ENCODE measurements at regions not wholly inside any gene's neighbourhood (a gene's known extent, or its start where the extent isn't known, plus 50 kb on each side); places are given as distances from the start of the nearest gene placed in this dataset.

DNA sequence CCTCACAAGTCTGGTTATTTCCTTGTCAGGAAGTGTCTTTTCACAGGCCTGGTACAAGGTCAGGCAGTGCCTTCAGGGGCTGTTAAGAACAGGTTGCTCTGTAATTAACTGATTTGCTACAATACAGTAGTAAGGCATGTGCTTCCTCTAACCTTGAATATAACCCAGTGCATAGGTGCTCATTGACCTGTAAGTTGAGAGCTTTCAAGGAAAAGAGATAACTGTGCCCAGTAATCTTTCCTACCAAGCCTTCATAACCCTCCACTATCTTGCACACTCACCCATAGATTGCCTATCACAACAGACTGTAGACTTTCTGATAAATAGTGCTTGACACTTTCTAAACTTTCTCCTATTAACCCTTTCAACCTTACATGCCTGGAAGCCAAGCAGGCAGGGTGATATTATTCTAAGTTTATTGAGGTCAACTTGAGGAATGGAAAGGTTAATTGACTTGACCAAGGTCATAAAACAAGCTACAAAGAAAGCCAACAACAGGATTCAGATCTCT, 148.1 kb downstream of the PPARGC1A start:
- no peak for DNase-seq (ENCODE audit: low read depth)

DNA sequence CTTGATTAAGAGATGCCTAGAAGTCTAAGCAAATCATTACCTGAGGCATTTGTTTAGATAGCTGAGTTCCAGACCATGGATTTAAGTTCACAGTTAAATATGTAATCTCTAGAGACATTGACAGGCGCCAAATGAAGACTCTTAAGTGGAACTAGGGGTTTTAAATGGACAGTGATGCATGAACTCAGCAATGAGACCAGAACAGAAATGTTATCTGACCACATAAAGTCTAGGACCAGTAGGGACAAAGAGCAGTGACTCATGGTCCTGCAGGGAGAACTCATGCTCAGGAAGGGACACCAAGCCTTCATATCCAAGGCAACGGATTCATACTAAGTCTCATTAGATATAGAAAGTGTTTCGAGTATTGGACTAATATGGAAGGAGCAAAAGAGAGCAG, 152.3 kb downstream of the PPARGC1A start:
- no peak for DNase-seq (ENCODE audit: low read depth)

DNA sequence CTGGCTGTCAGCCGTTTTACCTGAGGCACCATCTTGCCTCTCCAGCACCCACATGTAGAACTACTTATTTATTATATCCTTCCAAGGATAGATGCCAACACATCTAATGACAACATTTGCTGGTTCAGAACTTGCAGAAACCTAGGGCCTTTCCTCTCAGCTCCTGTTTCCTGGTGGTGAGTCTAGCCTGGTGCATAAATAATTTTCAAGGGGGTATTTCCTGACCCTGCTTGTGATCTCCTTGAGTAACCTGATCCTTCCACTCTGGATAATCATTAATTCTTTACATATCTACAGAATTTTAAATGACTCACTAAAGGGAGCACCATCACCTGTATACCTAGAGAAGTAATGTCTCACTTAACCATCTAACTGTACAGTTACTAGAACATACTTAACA, 153.4 kb downstream of the PPARGC1A start:
- no peak for DNase-seq (ENCODE audit: low read depth)

DNA sequence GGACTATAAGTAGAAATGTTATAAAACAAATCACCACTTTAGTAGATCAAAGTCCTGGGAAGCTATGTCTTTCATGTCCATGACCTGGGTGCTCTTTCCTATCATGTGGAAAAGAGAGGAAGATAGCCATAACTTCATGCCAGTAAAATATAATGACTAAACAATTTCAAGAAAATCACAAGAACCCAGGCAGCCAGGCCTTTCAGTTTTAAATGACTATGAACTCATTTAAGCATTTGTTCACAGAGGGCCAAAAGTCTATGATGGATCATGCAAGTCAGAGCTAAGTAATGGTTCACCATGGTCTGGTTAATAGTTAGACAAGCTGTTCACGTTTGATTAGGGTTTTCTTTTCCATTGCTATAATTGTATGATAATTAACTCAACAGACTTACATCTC, 155.8 kb downstream of the PPARGC1A start:
- no peak for DNase-seq (ENCODE audit: low read depth)

DNA sequence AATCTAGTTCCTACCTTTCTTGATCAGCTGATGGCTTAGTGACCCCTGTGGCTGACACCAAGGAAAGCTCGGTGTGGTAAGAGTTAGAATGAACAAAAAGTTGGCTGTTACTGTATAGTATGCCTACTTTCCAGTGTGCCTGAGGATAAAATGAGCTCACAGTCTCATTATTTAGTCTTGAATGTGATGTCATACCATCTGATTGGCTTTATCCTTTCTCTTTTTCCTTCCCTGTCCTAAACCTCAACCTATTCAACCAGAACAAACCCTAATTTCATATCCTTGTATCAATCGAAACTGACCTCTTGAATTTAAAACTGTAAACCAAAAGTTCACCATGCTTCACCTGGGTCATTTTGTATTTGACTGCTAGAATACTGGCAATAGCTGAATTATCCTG, 156.4 kb downstream of the PPARGC1A start:
- DNase-seq (ENCODE audit: low read depth), result no peak

DNA sequence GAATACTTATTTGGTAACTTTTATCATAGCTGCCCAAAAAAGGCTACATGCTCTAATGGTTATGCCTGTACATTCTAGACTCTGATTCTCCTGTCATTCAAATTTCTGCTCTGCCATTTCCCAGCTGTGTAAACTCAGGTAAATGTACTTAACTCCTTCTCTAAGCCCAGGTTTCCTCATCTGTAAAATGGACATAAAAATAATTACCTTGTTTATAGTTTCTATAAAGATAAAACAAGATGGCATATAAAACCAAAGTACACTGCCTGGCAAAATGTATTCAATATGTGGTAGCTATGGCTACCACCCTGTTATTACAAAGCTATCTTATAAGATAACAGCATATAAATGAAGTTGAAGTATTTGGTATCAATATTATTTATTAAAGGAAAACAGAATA, 158.8 kb downstream of the PPARGC1A start:
- DNase-seq (ENCODE audit: low read depth), result no peak

DNA sequence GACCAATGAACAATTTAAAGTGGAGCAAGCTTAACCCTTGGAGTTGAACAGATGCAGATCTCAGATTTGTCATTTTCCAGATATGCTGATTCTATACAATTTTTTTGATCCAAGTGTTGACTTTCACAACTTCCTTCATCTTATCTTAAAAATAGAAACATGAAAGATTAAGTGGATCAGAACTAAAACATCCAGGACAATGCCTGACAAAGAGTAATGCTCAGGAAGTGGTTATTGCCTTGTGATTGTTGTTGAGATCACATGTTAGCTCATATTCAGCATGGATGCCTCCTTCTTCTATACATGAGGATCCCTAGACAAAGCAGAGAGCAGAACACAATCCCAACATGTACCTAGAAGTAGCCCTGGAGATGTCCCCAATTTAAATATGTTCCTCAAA, 160.9 kb downstream of the PPARGC1A start:
- no peak for DNase-seq (ENCODE audit: low read depth)

DNA sequence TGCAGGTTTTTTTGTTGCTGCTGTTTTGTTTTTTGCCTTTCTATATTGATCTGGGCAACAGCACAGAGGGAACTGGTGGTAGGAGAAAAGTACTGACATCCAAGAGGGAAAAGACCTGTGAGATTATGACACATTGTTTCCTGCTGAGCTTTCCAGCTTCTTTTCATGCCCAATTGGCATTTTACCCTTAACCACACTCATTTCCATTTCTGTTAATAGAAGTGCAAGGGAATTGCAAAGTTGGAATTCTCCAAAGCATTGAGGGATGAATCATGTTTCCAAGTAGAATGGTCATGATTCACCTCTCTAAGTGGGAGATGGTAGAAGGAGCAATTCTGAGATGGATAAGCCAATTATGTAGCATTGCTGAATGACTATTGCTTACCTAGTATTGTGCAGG, 161.5 kb downstream of the PPARGC1A start:
- DNase-seq (ENCODE audit: low read depth), result no peak

DNA sequence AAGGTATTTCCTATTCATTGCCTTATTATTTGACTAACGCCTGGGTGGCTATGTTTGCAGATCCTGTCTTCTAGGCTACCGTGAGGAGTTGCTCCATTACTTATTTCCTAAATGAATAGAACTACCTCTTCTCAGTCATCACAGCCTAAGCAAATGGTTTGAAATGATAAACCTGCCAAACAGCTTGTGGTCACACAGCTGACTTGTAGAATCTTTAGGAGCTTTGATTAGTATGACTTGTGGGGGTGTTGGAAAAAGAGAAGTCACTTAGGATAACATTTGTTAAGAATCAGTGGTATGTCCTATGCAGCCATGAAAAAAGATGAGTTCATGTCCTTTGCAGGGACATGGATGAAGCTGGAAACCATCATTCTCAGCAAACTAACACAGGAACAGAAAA, 169.3 kb downstream of the PPARGC1A start:
- DNase-seq (ENCODE audit: low read depth), result no peak

DNA sequence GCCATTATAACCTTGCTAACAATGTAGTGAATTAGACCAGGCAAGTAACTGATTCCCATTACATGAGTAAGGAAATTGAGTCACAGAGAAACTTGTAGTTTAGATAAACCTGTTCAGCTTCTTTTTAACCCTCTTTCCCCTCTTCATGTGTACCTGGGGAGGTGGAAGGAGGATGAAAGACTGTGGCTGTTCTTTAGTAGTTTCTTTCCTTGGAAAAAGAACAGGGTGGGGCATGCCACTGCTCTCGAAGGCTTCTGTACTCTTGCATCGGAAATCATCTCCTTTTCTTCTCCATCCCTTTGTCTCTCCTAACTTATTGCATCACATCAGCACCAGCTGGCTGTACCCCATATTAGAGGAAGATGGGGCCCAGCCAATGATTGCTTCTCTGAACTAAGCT, 171.4 kb downstream of the PPARGC1A start:
- no peak for DNase-seq (ENCODE audit: low read depth)

DNA sequence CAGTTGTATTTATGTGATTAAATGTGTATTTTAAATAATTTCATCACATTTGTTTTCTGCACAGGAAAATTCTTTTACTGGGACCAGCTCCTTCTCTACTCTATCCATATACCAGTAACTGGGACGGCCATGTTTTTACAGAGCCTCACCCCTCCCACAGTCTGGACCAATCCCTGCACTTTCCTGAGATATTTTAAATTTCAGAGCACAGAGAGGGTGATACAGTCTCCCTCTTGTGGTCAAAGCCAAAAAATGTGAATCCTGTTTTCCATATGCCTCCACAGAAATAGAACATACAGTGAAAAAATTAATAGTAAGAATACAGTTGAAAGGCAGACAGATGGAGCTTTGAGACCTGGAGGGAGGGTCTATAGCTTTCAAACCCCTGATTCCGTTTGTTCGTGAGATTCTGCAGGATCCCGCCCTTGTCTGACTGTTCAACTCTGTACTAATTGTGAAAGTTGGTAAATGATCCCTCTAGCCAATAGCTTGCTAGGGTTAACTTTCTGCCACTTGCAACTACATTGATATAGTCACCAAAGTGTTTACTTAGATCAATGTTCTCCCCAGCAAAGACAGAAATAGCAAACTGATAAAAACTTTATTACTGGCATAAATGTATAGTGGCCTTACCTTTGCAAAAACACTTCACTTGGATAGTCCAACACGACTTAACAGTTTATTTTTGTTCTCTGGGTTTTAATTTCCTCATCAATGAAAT, 172.2 kb downstream of the PPARGC1A start:
- DNase-seq (ENCODE audit: low read depth), result no peak

DNA sequence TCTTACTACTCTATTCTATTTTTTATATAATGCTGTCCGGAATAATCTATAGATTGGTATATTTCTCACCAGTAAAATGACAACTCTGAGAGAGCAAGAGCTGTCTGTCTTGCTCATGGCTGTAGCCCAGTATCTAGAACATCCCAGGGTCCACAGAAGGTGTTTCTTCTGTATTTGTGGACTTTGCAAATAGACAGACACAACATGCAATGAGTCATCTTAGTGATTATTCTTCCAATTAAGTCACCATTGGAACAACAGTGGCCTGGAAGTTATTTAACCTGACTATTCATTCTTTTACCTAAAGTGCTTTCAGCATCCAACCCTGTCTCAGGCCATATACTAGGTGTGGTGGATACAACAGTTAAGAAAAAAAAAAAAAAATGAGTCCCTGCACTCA, 179.5 kb downstream of the PPARGC1A start:
- DNase-seq (ENCODE audit: low read depth), result no peak

DNA sequence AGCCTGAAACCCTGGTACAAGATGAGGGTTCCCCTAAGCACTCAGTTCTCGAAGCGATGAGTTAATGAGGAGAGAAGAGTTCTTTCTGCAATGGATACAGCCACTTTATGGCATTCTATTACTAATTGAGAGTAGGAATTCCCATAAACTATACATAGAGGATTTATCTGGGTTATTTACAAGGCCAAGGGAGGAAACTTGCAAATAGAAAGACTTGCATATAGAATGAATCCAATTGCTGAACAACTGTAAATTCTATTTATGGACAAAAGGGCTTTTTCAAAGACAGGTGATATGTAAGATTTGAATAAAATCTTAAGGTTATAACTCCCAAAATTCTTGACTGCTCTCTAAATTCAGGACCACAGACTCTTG, 182.2 kb downstream of the PPARGC1A start:
- DNase-seq (ENCODE audit: low read depth), result no peak

DNA sequence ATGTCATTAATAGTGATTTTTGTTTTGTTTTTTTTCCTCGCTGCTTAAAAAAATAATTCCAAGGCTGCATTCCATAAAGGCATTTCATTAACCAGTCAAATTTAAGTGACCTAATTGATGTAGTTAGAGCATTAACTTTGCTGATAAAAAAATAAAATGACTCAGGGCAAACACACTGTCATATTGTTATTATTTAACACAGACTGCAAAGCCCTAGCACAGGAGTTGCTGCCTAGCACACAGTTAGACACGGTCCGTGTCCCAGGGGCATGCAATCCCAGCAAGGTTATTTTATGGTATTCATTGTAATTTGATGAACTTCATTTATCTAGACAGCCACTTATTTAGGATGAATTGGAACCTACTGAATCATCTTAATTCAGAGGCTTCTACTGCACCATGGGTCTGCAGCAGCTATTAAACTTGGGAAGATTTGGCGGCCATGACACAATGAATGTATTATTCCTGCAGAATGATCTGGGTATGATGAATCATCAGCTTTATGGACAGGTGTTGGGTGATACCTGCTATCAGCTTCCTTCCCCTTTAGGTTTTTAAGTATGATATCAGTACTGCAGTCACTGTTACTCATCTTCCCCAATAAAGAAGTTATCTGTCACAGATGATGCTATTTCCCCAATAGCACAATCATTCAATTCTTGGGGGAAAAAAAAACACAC, 182.7 kb downstream of the PPARGC1A start:
- DNase-seq (ENCODE audit: low read depth), result no peak

DNA sequence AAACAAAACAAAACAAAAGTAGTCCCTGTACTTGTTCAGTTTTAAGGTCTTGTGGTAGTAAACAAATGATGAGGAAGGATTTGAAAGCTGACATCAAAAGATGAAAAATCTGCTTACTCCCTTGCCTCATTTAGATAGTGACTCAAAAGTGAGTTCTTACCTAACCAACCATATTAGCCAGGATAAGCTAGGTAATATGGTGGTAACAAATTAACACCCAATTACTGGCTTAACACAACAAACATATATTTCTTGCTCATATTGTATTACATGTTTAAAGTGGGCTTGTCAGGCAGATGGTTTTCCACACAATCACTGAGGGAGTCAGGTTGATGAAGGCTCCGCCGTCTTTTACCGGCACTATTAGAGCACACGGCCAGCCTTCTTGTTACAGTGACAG, 189.7 kb downstream of the PPARGC1A start:
- no peak for DNase-seq (ENCODE audit: low read depth)

DNA sequence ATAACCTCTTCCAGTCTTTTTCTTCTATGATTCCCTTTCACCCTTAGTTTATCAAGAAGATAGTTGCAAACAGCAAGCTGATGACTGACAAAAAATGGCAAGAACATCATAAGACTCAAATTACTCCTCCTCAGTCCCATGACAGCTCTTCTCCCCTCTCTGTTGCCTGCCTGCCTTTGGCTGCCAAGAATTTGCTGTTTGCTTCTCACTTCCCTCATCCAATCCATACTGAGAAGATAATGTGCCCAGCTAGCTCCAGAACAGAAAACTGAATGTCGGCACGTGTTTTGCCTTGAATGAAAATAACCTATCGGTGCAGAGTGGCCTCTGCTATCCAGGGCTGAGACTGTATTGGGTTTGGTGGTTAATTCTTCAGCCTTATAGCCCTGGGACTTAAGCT, 192.1 kb downstream of the PPARGC1A start:
- no peak for DNase-seq (ENCODE audit: low read depth)

DNA sequence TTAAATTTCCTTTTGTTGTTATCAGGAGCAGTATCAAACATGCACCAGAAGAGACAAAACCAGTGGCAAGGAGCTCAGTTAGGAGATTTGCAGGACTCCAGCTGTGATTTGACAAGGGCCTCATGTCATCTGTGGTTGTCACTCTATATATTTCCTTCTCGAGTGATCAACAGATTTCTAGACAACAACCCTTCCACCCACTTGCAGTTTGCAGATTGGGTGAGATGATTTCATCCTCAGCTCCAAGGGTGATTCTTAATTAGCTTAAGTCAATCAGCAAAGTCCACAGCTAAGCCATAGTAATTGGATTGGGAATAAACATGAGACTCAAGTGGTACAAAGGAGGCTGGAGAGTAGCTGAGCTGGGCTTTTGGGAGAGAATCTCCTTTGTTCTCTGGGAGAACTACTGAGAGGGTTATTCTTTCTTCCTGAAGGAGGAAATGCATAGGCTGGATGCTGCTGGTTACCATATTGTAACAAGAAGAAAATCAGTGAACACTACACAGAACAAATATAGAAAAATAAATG, 192.8 kb downstream of the PPARGC1A start:
- DNase-seq (ENCODE audit: low read depth), result no peak

DNA sequence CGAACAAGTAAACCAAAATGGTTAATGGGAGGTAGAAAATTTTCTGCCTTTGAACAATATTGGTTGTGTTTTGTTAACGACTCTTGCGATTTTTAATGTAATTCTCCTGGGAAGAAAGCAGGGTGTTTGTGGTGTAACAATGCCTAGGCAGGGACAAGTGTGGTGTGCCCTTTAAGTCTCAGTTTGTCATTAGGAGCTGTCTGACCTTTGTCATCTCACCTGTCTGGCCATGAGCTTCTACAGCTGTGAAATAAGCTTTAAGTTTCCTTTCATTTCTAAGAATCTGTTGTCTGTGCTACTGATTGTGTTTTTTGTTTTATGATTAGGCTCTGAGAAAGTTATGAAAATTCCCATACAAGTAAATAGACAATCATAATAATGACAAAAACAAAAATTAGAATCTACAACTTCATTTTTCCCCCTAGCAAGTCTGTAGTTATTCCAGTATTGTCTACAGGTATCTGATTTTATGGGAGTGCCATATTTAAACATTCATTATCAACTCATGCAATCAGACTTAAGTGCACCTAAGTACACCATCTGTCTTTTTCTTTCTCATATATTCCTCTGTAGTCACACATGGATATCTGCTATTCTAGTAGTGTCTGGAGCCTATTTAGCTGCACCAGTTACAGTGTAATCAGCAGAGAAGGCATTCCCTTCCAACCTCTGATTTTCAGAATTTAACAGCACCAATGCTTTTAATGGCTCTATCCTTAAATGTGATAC, 203.5 kb downstream of the PPARGC1A start:
- DNase-seq (ENCODE audit: low read depth), result no peak

DNA sequence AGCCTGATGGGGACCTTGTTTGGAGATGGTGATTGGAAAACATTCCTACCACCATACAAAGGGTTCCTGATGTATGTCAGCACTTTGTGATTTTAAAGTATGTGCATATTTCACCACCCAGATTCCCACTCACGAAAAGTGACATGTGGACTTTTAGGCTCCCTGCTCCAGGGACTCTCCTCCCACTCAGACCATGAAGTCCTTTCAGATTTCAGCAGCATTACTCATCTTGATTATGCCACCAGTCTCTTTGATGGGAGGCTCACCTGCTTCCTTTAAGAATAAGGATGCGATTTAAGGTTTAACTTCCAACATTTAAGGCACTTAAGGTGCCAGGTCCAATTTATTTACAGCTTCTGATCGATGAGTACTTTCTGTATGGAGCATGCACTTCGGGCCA, 204.4 kb downstream of the PPARGC1A start:
- no peak for DNase-seq (ENCODE audit: low read depth)

DNA sequence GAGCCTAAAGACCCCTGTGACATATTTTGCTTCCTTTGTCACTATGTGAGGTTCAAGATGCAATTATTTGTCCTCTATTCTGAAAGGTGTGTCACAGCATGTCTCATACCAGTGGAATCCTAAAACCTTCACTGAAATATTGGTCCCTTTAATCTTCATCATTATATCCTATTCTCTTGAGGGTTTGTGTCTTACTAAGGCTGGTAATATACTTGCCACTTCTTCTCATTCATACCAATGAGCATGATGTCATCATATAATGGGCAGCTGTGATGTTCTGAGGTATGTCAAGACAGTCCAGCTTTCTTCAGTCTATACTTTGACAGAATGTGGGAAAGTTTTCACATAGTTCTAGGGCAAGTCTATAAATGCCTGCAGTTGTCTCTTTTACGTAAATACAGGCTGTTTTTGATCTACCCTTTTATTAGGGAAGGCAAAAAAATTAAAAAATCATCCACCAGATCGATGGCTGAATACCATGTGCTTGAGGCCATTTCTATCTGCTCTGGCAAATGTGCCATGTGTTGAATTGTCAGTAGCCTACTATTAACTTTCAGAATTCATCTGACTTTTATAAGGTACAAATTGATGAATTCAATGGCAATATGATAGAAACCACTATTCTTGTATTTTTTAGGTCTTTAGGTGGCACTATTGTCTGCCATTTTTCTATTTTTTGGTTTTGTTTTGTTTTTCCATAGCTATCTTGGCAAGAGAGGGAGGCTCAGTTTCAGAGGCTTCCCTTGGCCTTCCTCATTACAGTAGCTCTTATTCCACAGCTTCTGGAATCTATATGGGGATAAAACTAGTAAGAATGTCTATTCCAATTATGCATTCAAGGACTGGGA, 209.0 kb downstream of the PPARGC1A start:
- no peak for DNase-seq (ENCODE audit: low read depth)

DNA sequence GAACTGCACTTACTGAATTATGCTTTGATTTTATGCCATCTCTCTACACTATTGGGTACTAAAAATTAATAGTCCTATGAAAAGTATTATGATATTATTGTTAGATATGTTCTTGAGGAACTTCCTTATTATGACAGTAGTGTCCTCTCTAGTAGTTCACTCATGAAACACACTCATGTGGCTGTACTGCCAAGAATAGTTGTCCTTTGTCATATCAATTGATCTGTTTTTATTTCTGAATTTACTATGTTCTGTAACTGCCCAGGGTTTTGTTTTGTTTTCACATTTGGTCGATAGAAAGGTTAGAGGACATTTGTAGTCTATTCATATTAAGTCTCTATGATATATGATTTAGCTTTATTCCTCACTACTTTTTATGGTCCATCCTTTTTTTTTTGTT, 215.2 kb downstream of the PPARGC1A start:
- no peak for DNase-seq (ENCODE audit: low read depth)

DNA sequence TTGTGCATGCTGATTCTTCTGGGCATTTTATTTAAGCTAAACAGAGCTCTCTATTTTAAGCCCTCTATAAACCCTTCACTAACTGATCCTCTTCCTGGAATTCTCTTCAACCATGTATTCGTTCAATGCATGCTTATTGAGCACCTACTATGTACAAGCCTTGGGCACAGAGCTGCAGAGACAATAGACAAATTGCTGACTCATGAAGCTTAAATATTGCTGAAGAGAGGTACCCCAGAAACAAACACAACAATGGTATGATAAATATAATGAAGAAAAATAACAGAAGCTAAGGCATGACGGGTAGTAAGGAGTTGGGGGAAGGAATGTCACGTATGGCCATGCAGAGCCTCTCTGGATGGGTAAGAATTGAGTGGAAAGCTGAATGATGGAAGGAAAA, 222.2 kb downstream of the PPARGC1A start:
- DNase-seq (ENCODE audit: low read depth), result no peak
